GM19438 (cell line): ENCODE measurements at regions not wholly inside any gene's neighbourhood (a gene's known extent, or its start where the extent isn't known, plus 50 kb on each side); places are given as distances from the start of the nearest gene placed in this dataset.

ENCODE experiments used
- ATAC-seq: cut with Tn5 transposase; IDR thresholded peaks from one replicate; pipeline ENCODE4 v1.9.1; 2021; ENCODE audit warnings: low read depth; ENCODE audit not compliant: unreplicated experiment

- ATAC-seq: no peak
These were observed 171.5 kb upstream of the EEA1 start for GRCh38 chr12:93100610-93101009.

DNA sequence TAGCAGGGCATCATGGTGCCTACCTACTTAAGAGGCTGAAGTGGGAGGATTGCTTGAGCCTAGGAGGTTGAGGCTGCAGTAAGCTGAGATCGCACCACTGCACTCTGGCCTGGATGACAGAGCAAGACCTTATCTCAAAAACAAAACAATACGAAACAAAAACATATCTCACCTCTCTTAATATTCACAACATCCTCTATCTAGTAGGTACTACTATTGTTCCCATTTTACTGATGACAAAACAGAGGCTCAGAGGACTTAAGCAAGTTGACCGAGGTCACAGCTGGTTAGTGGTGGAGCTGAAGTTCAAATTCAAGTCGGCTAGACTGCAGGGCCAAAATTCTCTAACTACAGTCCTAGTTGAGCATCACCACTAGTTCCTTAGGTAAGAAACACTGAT is 172.3 kb upstream of the EEA1 start:
- no peak for ATAC-seq

GRCh38 chr12:93102312-93102711 is 173.2 kb upstream of the EEA1 start:
- no peak for ATAC-seq

GRCh38 chr12:93102744-93103143 is 173.6 kb upstream of the EEA1 start:
- no peak for ATAC-seq

- ATAC-seq: no peak
These were observed 174.1 kb upstream of the EEA1 start for GRCh38 chr12:93103154-93103553.

GRCh38 chr12:93104535-93104934 is 175.4 kb upstream of the EEA1 start:
- no peak for ATAC-seq

- ATAC-seq: no peak
These were observed 177.8 kb upstream of the EEA1 start for GRCh38 chr12:93106910-93107309.

GRCh38 chr12:93107514-93108312 is 178.6 kb upstream of the EEA1 start:
- ATAC-seq: no peak

DNA sequence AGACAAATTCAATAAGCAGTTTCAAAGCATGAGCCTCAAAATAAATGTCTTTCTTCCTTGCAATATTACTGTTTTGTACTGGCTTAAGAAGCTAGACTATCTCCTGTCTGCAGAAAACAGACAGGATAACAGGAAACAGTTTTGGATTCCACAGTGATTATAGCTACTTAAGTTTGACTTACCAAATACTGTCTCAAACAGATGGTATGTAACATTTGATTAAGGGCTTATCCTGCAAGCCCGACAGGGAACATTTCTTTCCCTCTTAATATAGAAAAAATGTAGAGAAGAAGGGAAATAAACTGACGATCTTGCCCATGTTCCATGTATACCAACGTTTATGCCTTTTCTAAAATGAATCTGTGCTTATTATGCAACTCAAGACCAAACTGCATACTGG is 179.9 kb upstream of the EEA1 start:
- no peak for ATAC-seq

- no peak for ATAC-seq
These were observed 180.6 kb upstream of the EEA1 start for GRCh38 chr12:93109551-93110203.

GRCh38 chr12:93111773-93112172 is 182.7 kb upstream of the EEA1 start:
- no peak for ATAC-seq

GRCh38 chr12:93113317-93114006 is 184.4 kb upstream of the EEA1 start:
- no peak for ATAC-seq

DNA sequence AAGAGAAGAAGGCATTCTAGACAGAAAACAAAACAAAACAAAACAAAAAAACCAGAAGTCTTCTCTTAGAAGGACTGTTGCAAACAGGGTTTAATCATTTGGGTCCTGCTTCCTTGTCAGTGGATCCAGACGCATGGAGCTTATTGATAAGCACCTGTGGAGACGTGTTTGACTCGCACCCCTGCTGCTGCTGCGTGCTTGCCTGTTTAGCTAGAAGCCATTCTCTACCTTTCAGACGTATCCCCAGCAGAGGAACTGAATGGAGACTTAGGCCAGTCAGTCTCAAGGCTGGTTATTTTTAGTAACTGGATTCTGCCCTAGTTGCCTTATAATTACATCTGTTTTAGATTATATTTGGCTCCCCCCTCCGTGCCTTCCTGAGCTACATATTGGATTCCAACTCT is 186.1 kb upstream of the EEA1 start:
- no peak for ATAC-seq

DNA sequence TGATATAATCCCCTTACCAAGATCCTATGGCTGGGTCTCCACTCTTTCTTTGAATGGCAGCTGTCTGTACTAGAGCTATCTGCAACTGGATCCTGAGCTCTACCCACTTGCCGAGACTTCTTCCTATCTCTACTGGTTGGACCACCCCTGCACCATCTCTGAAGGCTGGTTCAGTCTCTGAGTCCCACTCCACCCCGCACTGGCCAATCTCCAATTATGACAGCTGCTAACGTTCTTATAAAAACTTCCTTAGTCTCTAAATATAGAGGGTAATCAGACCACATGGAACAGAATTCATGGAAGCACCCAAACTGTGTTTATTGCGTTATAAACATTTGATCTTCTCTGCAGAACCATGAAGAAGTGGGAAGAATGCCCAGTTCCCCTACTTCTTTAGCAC is 186.6 kb upstream of the EEA1 start:
- no peak for ATAC-seq

DNA sequence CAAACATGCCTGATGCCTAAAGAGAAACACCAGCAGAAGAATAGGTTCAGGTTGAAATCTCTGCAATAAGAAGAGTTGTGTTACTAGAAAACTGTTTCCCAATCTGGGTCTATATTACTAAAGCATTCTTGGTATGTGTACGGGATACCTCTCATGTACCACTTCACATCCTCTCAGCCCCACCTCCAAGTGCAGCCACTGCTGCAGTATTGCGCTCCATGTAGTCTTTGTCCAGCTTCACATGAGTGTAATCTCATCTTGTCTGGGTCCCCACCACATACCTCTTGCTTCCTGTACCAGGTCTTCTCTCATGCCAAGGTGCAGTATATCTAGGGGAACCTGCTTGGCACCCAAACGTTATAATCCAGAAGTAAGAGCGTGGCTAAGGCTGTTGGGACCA is 187.5 kb upstream of the EEA1 start:
- ATAC-seq: no peak

- no peak for ATAC-seq
These were observed 192.8 kb upstream of the EEA1 start for GRCh38 chr12:93121729-93122488.

DNA sequence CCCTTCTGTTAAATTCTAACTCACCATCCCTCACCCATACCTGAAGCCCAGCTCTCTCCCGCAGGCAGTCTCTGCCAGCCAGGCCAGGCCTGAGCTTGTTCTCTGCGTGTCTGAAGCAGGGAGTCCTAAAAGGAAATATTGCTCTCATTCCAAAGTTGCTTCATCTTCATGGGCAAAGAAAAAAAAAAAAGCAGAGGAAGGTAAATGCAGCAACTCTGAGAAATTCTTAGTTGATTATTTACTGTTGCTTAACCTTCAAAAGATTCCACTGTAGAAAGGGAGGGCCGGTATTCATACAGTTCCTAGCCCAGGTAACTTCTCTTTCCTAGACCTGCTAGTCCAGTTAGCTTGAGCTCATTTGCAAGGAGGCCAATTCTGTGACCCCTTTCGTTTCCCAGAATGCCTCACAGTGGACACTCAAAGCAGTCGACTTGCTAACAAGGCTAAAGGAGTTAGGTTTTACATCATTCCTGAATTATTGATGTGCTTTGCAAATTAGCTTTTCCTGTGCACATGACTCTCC is 193.5 kb upstream of the EEA1 start:
- ATAC-seq: no peak

GRCh38 chr12:93125126-93125525 is 196.0 kb upstream of the EEA1 start:
- no peak for ATAC-seq

DNA sequence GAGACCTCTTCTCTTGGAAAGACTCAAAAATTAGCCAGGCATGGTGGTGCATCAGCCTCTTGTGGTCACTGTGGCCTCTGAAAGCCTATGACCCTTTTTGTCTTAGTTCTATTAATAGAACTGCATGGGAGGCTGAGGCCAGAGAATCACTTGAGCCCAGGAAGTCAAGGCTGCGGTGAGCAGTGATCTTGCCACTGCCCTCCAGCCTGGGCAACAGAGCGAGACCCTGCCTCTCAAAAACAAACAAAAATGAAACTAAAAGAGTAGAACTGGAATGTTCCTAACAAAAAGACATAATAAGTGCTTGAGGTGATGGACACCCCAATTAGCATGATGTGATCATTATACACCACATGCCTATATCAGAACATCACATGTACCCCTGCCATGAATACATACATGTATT is 197.0 kb upstream of the EEA1 start:
- ATAC-seq: peak; percentile 40

DNA sequence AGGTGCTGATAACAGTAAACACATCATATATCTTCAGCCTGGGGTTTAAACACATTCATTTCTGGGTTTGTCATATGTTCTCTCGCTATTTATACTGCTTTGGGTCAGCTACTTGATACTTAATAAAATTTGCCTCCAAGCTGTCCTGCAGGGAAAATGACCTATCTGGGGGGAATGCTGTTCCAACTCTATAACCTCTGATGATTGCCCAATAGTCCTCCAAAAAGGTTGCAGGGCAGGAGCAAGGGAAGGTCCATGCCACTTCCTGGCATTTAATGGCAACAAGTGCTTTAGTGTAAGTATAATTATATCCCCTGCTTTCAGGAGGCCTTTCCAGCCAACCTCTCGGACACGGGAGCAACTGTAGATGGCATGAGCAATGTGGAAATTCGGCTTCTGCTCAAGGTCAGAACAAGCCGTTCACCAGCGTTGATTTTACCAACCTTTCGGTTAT is 198.0 kb upstream of the EEA1 start:
- no peak for ATAC-seq
